NCI-H146 (cell line): ENCODE measurements at regions not wholly inside any gene's neighbourhood (a gene's known extent, or its start where the extent isn't known, plus 50 kb on each side); places are given as distances from the start of the nearest gene placed in this dataset.

Experiments
- DNase-seq: peaks from one replicate; lab custom pipeline; 2025; lab: John Stamatoyannopoulos, UW

GRCh38 chr5:105414067-105414466 is 1851.5 kb upstream of the NUDT12 start:
- no peak for DNase-seq

DNA sequence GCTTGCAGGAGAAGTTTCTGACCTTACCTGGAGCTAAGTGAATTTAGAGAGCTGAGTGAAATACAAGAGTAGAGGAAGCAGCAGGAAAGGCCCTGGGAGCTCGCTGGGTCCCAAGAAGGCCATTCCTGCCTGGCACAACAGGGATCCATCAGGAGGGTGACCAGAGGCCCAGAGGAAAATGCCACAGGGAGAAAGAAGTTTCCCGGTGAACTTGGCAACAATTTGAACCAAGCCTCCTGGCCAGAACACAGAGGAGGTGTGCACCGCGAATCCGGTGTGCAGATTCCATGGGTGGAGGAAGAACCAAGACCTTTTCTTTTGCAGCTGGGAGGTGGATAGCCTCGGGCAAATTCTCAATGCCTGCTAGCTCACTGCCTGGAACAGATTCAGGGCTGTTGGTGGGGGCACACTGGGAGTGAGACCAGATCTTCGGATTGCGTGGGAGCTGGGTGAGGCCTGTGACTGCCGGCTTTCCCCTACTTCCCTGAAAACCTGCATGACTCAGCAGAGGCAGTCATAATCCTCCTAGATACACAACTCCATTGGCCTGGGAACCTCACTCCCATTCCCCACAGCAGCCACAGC is 1850.9 kb upstream of the NUDT12 start:
- no peak for DNase-seq

DNA sequence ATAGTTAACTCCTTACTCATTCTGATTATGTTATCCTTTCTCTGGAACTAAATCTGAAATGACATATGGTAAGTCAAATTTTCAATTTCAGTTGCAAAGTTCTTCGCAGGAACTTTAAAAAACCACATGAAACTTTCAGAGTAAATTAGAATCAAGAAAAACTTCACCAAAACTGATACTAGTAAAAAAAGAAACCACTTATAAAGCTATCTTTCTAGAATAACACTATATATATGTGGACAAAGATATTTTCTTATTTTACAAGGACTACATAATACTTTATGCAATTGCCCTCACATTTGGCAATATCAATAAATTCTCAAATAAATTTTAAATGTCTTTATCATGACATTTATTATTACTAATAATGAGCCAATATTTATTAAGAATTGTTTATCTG is 1847.1 kb upstream of the NUDT12 start:
- DNase-seq = no peak

GRCh38 chr5:105407200-105407599 is 1844.6 kb upstream of the NUDT12 start:
- no peak for DNase-seq

GRCh38 chr5:105397749-105398148 is 1835.2 kb upstream of the NUDT12 start:
- no peak for DNase-seq

DNA sequence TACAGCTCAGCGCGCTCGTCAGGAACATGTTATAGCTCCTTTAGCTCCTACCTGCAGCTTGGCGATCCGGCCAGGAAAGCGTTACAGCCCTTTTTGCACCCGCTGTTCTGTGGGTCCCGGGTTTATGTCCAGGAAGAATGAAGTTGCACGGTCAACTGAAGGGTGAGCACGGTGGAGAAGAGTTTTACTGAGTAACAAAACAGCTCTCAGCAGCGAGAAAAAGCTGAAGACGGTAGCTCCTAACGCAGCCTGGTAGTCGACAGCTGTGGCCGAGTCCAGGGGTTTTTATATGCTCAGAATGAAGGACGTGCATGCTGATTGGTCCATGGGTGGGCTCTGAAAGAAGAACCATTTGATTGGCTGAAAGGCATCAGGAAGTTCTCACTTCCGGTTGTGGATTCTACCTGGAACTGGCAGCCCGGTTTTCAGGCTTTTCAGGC is 1830.1 kb upstream of the NUDT12 start:
- no peak for DNase-seq

- DNase-seq = no peak
Observed at GRCh38 chr5:105392122-105392709, 1829.6 kb upstream of the NUDT12 start.

DNA sequence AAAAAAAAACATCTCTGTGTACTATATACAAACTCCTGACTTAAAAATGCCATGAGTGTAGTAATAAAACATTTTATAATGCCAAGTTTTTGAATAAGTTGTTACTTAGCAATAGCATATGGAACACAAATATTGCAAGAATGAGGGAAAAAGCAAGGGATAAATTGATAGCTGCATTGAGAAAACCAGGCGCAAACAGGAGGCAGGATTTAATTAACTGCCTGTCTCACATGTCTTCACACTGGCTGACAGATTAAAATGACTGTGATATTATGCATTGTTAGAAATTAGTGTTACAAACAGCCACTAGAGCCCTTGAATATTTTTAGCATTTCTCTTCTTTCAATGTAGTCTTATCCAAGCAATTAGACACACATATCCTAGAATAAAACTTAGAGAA is 1817.5 kb upstream of the NUDT12 start:
- no peak for DNase-seq

- no peak for DNase-seq
Observed at GRCh38 chr5:105371169-105371568, 1808.6 kb upstream of the NUDT12 start.

DNA sequence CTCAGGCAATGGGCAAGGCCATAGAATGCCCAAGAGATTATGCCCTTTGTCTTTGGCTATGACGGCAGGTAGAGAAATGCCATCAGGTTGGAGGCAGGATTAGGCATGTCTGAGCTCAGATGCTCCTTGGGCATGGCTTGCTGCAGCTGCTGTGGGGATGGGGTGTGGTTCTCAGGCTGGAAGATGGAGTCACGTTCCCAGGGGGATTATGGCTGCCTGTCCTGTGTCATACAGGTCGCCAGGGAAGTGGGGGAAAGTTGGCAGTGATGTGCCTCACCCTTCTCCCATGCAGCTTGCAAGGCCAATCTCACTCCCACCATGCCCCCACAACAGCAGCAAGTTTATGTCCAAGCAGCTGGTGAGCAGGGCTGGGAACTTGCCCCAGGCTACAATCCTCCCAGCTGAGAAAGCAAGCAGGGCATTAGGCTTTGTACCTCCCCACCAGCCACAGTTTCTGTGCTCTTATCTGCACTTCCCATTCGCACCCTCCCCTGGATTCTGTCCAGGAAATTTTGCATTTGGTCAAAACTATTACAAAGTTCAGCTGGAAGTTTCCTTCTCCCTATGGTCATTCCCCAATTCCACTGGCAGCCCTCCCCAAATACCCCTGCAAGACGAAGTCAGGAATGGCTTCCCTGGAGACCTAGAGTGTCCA is 1788.0 kb upstream of the NUDT12 start:
- no peak for DNase-seq

GRCh38 chr5:105331558-105331957 is 1769.0 kb upstream of the NUDT12 start:
- DNase-seq = no peak

DNA sequence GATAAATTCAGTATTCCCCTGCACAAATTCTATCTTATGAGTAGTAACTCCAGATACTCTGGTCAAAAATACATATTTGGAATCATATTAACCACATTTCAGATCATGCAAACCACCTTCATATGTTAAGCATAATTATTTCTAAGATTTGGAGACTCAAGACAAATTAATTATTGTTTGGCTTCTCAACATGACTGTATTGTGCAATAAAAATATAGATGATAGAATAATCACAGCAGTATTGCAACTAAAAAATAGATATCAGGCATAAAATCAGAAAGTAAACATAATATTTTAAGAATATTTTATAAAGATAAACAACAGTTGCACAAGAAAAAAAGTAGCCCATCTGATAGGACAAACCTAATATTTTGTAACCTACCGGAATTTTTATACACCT is 1767.6 kb upstream of the NUDT12 start:
- DNase-seq = no peak

DNA sequence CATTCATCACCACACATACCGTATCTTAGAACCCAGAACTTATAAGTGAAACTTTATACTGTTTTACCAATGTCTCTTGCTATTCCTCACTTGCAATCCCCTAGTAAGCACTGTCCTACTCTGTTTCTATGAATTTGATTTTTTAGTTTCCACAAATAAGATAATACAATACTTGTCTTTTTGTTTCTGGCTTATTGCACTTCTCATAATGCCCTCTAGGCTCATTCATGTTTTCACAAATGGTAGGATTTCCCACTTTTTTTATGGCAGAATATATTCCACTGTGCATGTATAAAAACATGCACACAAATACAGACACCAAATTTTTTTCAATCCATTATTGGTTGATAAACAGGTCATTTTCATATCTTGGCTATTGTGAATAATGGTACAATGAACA is 1742.3 kb upstream of the NUDT12 start:
- no peak for DNase-seq

DNA sequence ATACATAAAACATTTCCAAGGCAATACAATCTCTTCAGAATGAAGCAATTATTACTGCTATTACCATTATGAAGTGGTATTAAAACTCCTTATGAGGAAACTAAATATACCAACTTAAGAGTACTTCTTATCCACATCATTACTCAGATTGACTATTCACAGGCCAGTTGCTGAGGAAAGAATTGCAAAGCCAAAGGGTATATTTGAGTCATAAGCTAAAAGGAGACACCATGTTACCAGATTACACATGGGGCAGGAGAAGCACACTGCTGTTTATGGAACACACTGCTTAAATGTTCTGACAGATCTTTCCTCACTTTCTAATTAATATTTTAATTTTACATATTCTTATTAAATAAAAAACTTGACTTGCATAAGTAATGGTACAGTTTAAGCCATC is 1726.4 kb upstream of the NUDT12 start:
- no peak for DNase-seq

- no peak for DNase-seq
Observed at GRCh38 chr5:105283134-105283533, 1720.5 kb upstream of the NUDT12 start.

DNA sequence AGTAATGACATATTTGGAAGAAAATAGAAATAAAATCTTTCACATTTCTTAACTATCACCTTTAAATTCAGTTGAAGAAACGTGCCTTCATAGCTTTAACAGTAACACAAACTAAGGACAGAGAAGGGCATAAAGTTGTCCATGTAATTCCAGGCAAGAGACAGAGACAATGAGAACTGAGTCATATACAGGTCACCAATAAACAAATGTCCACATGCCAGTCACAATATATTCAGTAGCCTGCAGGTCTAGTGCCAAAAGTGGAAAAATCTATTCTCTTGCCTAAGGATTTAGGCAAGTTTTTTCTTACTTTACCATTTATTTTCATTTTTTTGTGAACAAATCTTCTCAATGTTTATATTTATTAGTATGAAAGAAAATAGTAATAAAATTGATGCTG is 1711.5 kb upstream of the NUDT12 start:
- DNase-seq = no peak

DNA sequence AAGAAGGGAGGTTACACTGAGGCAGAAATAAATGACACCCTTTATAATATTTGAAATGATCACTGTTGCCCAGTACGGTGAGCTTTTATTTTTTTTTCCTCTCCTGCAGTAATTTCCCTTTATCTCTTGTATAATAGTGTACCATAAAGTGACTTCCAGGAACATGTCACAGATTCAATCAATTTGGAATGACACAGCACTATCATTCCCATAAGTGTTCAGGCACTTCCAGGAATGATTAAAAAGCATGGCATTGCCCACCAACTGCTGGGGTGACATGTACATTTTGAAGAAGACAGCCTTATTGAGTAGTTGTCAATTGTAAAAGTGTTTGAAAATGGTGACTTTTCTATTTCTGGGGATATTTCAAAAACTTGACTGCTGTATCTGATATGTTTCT is 1700.9 kb upstream of the NUDT12 start:
- no peak for DNase-seq

DNA sequence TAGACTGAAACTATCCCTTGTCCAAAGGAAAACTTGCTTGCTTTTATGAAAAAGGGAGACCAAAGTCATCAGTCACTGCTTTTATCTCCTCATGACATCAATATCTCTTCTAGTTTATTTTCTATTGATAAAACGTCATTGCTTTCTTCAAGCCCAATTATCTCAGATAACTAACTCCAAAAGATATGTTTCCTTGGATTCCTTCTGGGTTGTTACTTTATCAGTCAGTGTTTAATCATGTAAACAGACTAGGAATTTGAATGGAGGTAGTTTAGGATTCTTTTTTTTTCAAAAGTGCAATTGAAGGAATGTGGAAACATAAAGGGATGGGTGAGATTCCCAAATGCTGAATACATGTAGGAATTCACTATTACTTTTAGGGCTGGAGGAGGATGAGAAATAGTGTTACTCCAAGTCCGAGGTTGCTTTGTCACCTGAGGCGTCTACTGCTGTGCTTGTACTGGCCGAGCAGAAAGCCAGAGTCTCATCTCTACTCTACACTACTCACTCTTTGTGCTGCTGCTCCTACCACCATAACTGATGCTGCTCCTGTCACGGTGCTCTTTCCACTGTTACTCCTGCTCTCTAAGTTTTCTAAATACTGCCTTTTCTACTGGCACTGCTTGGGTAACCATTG is 1697.1 kb upstream of the NUDT12 start:
- no peak for DNase-seq

DNA sequence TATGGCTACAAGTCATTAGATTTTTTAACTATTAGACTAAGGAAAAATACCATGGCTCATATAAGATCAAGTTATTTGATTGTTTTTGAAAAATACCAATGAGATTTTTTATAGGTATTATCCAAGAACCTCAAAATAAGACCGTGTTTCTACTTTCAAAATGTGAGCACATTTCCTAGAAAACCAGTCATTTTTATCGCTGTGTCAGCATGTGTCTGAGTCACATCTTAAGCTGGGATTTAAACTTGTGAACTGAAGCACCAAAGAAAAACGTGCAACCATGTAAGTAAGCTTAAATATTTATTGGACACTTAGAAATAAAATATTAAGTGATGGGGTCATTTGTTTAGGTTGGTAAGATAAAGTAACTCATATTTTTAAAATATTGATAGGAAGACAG is 1676.0 kb upstream of the NUDT12 start:
- no peak for DNase-seq

- DNase-seq = peak; percentile 55
Observed at GRCh38 chr5:105230516-105231157, 1668.0 kb upstream of the NUDT12 start.

DNA sequence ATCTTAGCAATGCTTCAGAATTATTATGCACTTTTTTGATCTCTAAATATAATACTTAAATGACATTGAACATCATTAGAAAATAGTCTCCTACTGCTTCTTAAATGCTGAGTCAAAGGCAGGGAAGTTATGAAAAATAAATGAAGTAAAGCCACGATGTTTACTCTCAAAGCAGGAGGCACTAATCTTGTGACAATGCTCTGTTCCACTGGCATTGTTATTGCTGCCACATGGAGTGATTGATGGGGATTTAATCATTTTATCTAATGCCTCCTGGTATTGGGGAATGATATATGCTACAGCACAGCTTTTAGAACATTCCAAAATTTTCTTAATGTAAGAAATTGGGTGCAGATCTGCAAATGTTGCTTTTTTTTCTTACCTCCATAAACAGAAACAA is 1655.4 kb upstream of the NUDT12 start:
- DNase-seq = peak; percentile 80

DNA sequence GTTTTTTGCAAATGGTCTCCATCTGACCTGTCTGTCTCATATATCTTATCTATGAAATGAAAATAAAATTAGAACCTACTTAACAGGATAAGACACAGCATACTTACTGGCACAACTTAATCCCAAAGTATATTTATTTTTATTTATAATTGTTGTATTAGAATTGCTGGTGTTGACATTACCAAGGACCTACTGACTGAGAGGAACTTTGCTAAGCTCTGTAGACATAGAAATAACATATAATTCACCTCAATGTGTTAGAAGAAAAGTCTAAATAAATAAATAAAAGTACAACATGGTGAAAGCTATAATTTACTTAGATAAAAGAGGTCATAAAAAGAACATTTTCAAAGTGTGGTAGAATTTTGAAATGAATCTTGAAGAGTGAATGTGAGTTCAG is 1650.5 kb upstream of the NUDT12 start:
- DNase-seq = no peak

DNA sequence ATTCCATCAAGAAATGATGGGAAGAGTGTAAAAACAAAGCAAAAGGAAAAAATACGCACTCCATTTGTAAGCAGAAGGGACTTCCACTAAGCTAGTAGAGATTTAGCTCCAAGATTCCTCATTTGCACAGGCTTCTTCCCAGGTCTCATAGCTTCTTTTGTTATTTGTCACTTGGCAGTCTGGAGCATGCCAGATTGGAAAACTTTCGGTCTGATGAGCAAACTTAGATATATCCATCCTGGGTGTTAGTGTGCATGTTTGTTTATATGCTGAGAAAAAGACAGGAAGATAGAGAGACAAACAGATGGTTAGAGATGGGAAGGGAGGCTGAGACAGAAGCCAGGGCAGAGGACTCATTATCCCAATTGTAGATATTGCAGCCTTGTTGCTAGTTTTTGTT is 1644.5 kb upstream of the NUDT12 start:
- DNase-seq = no peak
